ENCODE measurements at regions not wholly inside any gene's neighbourhood (a gene's known extent, or its start where the extent isn't known, plus 50 kb on each side); places are given as distances from the start of the nearest gene placed in this dataset.

DNA sequence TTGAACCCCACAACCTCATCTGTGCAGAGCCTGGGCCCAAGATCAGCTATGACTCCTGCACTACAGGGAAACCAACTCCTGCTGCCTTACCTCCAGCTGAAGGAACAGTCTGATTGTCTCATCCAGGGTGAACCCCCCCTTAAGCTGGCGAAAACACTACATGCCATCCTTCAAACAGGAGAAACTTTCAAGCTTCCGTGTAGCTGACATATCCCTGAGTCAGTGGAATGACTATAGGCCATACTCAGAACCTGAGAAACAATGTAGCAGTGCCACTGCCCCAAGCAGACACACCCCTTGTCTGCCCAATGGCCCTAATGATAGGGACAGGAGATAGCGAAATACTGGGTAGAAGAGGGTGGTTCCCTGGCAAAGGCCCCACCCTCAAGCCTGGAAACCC is 213.6 kb upstream of the PGRMC2 start:
- TF ChIP-seq TRIM25 (IDR thresholded peaks at IDR 0.05; ENCODE audit: borderline replicate concordance) = no peak
- no peak for TF ChIP-seq POLR2A (conservative IDR thresholded peaks at IDR 0.05)
- no peak for TF ChIP-seq PHB2 (IDR thresholded peaks at IDR 0.05; ENCODE audit: low read depth)
- TF ChIP-seq TBP (optimal IDR thresholded peaks at IDR 0.05; ENCODE audit: low read depth, low read length) = no peak
- TF ChIP-seq ZBTB33 (CRISPR knock-in tag; IDR thresholded peaks at IDR 0.05) = no peak
- TF ChIP-seq, protein P1, sequence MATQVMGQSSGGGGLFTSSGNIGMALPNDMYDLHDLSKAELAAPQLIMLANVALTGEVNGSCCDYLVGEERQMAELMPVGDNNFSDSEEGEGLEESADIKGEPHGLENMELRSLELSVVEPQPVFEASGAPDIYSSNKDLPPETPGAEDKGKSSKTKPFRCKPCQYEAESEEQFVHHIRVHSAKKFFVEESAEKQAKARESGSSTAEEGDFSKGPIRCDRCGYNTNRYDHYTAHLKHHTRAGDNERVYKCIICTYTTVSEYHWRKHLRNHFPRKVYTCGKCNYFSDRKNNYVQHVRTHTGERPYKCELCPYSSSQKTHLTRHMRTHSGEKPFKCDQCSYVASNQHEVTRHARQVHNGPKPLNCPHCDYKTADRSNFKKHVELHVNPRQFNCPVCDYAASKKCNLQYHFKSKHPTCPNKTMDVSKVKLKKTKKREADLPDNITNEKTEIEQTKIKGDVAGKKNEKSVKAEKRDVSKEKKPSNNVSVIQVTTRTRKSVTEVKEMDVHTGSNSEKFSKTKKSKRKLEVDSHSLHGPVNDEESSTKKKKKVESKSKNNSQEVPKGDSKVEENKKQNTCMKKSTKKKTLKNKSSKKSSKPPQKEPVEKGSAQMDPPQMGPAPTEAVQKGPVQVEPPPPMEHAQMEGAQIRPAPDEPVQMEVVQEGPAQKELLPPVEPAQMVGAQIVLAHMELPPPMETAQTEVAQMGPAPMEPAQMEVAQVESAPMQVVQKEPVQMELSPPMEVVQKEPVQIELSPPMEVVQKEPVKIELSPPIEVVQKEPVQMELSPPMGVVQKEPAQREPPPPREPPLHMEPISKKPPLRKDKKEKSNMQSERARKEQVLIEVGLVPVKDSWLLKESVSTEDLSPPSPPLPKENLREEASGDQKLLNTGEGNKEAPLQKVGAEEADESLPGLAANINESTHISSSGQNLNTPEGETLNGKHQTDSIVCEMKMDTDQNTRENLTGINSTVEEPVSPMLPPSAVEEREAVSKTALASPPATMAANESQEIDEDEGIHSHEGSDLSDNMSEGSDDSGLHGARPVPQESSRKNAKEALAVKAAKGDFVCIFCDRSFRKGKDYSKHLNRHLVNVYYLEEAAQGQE (IDR thresholded peaks at IDR 0.05; ENCODE audit: borderline replicate concordance) = no peak
- TF ChIP-seq, protein P1 (CRISPR knock-in tag; IDR thresholded peaks at IDR 0.05; ENCODE audit: low read depth) = no peak
- no peak for TF ChIP-seq ZNF740 (CRISPR knock-in tag; IDR thresholded peaks at IDR 0.05)
- no peak for TF ChIP-seq ZNF740 (tag; IDR thresholded peaks at IDR 0.05)
- no peak for TF ChIP-seq MLX (CRISPR knock-in tag; conservative IDR thresholded peaks at IDR 0.05)
- TF ChIP-seq ZNF589 (CRISPR knock-in tag; IDR thresholded peaks at IDR 0.05; ENCODE audit: low read depth) = no peak
- no peak for TF ChIP-seq MAFF (IDR thresholded peaks at IDR 0.05; ENCODE audit: low read length)
- TF ChIP-seq MCM2 (IDR thresholded peaks at IDR 0.05; ENCODE audit: low read depth) = no peak
- TF ChIP-seq, protein P2, sequence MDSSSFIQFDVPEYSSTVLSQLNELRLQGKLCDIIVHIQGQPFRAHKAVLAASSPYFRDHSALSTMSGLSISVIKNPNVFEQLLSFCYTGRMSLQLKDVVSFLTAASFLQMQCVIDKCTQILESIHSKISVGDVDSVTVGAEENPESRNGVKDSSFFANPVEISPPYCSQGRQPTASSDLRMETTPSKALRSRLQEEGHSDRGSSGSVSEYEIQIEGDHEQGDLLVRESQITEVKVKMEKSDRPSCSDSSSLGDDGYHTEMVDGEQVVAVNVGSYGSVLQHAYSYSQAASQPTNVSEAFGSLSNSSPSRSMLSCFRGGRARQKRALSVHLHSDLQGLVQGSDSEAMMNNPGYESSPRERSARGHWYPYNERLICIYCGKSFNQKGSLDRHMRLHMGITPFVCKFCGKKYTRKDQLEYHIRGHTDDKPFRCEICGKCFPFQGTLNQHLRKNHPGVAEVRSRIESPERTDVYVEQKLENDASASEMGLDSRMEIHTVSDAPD (CRISPR knock-in tag; IDR thresholded peaks at IDR 0.05) = no peak
- TF ChIP-seq, protein P3, sequence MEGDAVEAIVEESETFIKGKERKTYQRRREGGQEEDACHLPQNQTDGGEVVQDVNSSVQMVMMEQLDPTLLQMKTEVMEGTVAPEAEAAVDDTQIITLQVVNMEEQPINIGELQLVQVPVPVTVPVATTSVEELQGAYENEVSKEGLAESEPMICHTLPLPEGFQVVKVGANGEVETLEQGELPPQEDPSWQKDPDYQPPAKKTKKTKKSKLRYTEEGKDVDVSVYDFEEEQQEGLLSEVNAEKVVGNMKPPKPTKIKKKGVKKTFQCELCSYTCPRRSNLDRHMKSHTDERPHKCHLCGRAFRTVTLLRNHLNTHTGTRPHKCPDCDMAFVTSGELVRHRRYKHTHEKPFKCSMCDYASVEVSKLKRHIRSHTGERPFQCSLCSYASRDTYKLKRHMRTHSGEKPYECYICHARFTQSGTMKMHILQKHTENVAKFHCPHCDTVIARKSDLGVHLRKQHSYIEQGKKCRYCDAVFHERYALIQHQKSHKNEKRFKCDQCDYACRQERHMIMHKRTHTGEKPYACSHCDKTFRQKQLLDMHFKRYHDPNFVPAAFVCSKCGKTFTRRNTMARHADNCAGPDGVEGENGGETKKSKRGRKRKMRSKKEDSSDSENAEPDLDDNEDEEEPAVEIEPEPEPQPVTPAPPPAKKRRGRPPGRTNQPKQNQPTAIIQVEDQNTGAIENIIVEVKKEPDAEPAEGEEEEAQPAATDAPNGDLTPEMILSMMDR (IDR thresholded peaks at IDR 0.05 in 2 of 3, conservative IDR thresholded peaks at IDR 0.05 in 1 of 3; ENCODE audit: insufficient read depth in 2 of 3, low read depth in 1 of 3, low read length in 3 of 3) = no peak
